ENCODE measurements at regions not wholly inside any gene's neighbourhood (a gene's known extent, or its start where the extent isn't known, plus 50 kb on each side); places are given as distances from the start of the nearest gene placed in this dataset.

DNA sequence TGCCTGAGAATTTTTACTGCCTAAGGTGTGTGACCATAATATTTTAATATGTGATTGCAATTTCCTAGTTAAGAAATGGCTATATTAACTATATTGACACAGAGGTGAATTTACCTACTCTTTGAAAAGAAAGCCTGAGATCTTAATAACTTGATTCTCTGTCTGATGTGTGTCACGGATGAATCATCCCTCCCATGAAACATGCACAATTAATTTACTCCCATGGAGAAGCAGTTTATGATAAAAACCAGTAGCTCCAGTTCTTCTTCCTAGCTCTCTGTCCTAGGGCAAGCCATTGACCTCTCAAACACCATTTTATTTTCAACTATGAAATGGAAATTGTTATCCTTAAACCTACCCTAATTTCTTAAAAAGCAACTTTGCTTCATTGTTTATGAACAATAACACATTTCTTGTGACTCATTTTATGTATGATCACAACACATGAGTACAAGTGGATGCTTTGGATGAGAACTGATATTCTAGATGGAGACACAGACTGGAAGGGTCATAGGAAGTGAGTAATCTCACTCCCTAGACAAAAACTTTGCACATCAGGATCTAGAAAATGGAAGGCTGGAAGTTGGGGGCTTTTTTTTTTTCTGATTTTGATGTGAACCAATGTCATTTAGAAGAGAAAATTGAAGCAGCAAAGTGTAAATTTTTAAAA is 438.3 kb downstream of the GPAT3 start:
- TF ChIP-seq CTCF (IDR thresholded peaks at IDR 0.05; ENCODE audit: extremely low read depth in 1 of 2, insufficient read depth in 1 of 2, low read depth in 1 of 2, low read length in 2 of 2): no peak
- no peak for TF ChIP-seq POLR2A (IDR thresholded peaks at IDR 0.05; ENCODE audit: low read depth, low read length)
- no peak for TF ChIP-seq POLR2AphosphoS5 (IDR thresholded peaks at IDR 0.05; ENCODE audit: insufficient read depth, low read depth, low read length)
- no peak for TF ChIP-seq EZH2 (IDR thresholded peaks at IDR 0.05; ENCODE audit: borderline replicate concordance, low read depth, low read length, severe bottlenecking)
- no peak for TF ChIP-seq MAX (IDR thresholded peaks at IDR 0.05; ENCODE audit: insufficient read depth, insufficient read length)
- TF ChIP-seq MYC (IDR thresholded peaks at IDR 0.05; ENCODE audit: low read depth, low read length): no peak
- no peak for TF ChIP-seq JUN (IDR thresholded peaks at IDR 0.05; ENCODE audit: borderline replicate concordance, insufficient read depth, insufficient read length, low read depth)
